ENCODE measurements at regions not wholly inside any gene's neighbourhood (a gene's known extent, or its start where the extent isn't known, plus 50 kb on each side); places are given as distances from the start of the nearest gene placed in this dataset.

DNA sequence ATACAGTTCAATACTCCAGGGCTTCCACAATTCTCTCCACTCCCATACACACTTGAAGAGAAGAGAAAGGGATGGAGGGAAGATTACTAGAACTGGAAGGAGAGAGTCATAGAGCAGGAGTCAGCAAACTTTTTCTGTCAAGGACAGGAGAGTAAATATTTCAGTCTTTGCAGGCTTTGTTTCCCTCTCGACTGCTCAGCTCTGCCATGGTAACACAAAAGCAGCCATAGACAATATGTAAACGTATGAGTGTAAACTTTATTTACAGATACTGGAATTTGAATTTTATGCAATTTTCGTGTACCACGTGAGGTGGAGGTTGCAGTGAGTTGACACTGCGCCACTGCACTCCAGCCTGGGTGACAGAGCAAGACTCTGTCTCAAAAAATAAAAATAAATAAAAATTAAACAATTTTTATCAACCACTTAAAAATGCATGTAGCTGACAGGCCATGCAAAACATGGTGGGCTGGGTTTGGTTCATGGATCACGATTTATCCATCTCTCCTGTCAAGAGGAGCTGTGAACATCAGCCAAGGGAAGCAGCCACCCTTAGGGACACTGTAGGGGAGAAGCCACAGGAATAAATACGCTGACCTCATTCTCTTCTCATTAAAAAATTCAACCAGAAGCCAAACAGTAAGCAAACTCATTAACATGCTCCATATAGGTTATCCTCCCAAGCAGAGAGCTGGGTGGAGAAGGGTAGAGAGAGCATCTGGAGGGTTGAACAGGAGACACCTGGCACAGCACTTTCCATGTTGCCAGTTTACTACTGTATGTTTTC lies 266.4 kb upstream of the FN1 start:
- H3K27ac ChIP-seq (ENCODE audit: low read depth, low read length, poor library complexity, severe bottlenecking), result no peak overlapping the region

DNA sequence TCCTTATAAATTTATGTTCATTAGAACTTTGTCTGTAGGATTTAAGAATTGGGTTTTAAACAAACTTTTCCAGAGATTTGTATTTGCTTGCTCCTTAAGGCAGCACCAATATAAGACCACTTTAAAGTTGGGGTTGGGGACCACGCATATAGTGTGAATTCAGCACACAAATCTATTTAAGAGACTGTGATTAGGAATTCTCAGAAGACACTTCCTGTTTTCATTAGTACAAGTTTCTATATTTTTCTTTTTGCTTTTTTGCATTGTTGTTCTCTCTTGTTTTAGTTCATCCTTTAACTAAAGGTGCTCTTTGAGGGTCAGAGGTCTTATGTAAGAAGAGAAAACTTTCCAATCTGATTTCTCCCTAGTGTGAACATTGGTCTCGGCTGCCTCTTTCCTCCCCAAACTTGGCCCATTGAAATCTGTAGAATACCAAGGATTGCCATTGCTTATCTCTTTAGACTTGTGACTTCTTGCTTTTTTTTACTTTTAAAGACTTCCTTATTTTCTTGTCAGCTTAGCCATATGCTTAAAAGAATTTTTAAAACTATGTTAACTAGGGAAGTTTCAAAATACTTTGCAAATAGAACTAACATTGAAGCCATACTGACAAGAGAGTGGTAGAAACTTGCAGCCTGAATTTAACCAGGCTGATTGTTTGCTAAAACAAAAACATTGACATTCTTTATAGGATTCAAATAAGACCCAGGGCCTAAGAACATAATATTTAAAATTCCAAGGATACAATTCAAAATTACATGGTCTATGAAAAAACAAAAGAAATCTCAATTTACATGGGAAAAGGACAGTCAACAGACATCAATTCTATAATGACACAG lies 264.1 kb upstream of the FN1 start:
- Histone ChIP-seq H3K36me3 (ENCODE audit: insufficient read depth, low read length) (no peaks in the 10 kb centered on the region), H3K4me2 (ENCODE audit: low read length) (no peak overlapping the region), H3K9ac (ENCODE audit: low read length) (no peak overlapping the region), H4K20me1 (ENCODE audit: insufficient read depth, low read length) (no peaks in the 10 kb centered on the region), H2AFZ (ENCODE audit: low read length) (no peak overlapping the region), H3K4me3 (ENCODE audit: low read depth, low read length, poor library complexity, severe bottlenecking) (no peak overlapping the region), H3K27ac (ENCODE audit: low read depth, low read length, poor library complexity, severe bottlenecking) (no peak overlapping the region), H3K9me3 (ENCODE audit: low read length) (no peaks in the 10 kb centered on the region), H3K27me3 (ENCODE audit: insufficient read depth, low read length) (no peaks in the 10 kb centered on the region), H3F3A (ENCODE audit: insufficient read depth, low read length) (no peaks in the 10 kb centered on the region), H3K79me2 (ENCODE audit: insufficient read depth, low read length) (no peaks in the 10 kb centered on the region), H3K4me1 (ENCODE audit: insufficient read depth, low read length, severe bottlenecking) (no peaks in the 10 kb centered on the region), H3K9me2 (ENCODE audit: low read depth, low read length) (no peaks in the 10 kb centered on the region)
- TF ChIP-seq, protein P1, sequence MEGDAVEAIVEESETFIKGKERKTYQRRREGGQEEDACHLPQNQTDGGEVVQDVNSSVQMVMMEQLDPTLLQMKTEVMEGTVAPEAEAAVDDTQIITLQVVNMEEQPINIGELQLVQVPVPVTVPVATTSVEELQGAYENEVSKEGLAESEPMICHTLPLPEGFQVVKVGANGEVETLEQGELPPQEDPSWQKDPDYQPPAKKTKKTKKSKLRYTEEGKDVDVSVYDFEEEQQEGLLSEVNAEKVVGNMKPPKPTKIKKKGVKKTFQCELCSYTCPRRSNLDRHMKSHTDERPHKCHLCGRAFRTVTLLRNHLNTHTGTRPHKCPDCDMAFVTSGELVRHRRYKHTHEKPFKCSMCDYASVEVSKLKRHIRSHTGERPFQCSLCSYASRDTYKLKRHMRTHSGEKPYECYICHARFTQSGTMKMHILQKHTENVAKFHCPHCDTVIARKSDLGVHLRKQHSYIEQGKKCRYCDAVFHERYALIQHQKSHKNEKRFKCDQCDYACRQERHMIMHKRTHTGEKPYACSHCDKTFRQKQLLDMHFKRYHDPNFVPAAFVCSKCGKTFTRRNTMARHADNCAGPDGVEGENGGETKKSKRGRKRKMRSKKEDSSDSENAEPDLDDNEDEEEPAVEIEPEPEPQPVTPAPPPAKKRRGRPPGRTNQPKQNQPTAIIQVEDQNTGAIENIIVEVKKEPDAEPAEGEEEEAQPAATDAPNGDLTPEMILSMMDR (IDR thresholded peaks at IDR 0.05; ENCODE audit: low read length), result no peak
- TF ChIP-seq EZH2 (IDR thresholded peaks at IDR 0.05; ENCODE audit: borderline replicate concordance, low read length), result no peak

More for the DNA sequence above, 266.4 kb upstream of the FN1 start:
- no peaks in the 10 kb centered on the region for H3K9me2 ChIP-seq (ENCODE audit: low read depth, low read length)
- H3K27me3 ChIP-seq (ENCODE audit: insufficient read depth, low read length), result no peaks in the 10 kb centered on the region
- H3K9ac ChIP-seq (ENCODE audit: low read length), result no peak overlapping the region
- H2AFZ ChIP-seq (ENCODE audit: low read length), result no peak overlapping the region
- H3K4me2 ChIP-seq (ENCODE audit: low read length), result no peak overlapping the region
- H3K4me1 ChIP-seq (ENCODE audit: insufficient read depth, low read length, severe bottlenecking), result no peaks in the 10 kb centered on the region
- TF ChIP-seq EZH2 (IDR thresholded peaks at IDR 0.05; ENCODE audit: borderline replicate concordance, low read length), result no peak
- TF ChIP-seq, protein P1 (IDR thresholded peaks at IDR 0.05; ENCODE audit: low read length), result no peak
- no peaks in the 10 kb centered on the region for H3K79me2 ChIP-seq (ENCODE audit: insufficient read depth, low read length)
- no peak overlapping the region for H3K4me3 ChIP-seq (ENCODE audit: low read depth, low read length, poor library complexity, severe bottlenecking)
- no peaks in the 10 kb centered on the region for H4K20me1 ChIP-seq (ENCODE audit: insufficient read depth, low read length)
- H3F3A ChIP-seq (ENCODE audit: insufficient read depth, low read length), result no peaks in the 10 kb centered on the region
- no peaks in the 10 kb centered on the region for H3K9me3 ChIP-seq (ENCODE audit: low read length)
- H3K36me3 ChIP-seq (ENCODE audit: insufficient read depth, low read length), result no peaks in the 10 kb centered on the region

DNA sequence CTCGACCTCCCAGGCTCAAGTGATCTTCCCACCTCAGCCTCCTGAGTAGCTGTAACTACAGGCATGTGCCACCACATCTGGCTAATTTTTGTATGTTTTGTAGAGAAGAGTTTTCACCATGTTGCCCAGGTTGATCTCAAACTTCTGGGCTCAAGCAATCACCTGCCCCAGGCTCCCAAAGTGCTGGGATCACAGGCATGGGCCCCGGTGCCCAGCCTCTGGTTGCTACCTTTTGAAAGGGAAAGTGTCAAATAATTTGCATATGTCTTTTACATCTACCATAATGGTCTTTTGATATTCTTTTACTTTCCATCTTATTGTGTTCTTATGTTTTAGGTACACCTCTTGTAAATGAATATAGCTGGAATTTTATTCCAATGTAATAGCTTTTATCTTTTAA lies 263.1 kb upstream of the FN1 start:
- Histone ChIP-seq H3K4me1 (ENCODE audit: insufficient read depth, low read length, severe bottlenecking) (no peaks in the 10 kb centered on the region), H3K9me2 (ENCODE audit: low read depth, low read length) (no peaks in the 10 kb centered on the region), H4K20me1 (ENCODE audit: insufficient read depth, low read length) (no peaks in the 10 kb centered on the region), H3K27me3 (ENCODE audit: insufficient read depth, low read length) (no peaks in the 10 kb centered on the region), H3K4me2 (ENCODE audit: low read length) (no peak overlapping the region), H3K36me3 (ENCODE audit: insufficient read depth, low read length) (no peaks in the 10 kb centered on the region), H3K9ac (ENCODE audit: low read length) (no peak overlapping the region), H3K9me3 (ENCODE audit: low read length) (no peaks in the 10 kb centered on the region), H3F3A (ENCODE audit: insufficient read depth, low read length) (no peaks in the 10 kb centered on the region), H2AFZ (ENCODE audit: low read length) (no peak overlapping the region), H3K27ac (ENCODE audit: low read depth, low read length, poor library complexity, severe bottlenecking) (no peak overlapping the region), H3K4me3 (ENCODE audit: low read depth, low read length, poor library complexity, severe bottlenecking) (no peak overlapping the region), H3K79me2 (ENCODE audit: insufficient read depth, low read length) (no peaks in the 10 kb centered on the region)
- TF ChIP-seq EZH2 (IDR thresholded peaks at IDR 0.05; ENCODE audit: borderline replicate concordance, low read length), result no peak
- TF ChIP-seq, protein P1 (IDR thresholded peaks at IDR 0.05; ENCODE audit: low read length), result no peak
